Stimulated activated CD4-positive, alpha-beta T cell treated with anti-CD3 and anti-CD28 coated beads, TNF-alpha, amount 100 ng/mL, for 1 hour (primary cell): ENCODE measurements at regions not wholly inside any gene's neighbourhood (a gene's known extent, or its start where the extent isn't known, plus 50 kb on each side); places are given as distances from the start of the nearest gene placed in this dataset.

ENCODE experiments used
- DNase-seq, 3 donors: peaks; one replicate each; pipeline ENCODE4 v3.0.0-alpha.2; 2020; ENCODE audit warnings: low read depth in 3 of 3, low spot score in 1 of 3

- no peak for DNase-seq
Observed at GRCh38 chr22:22042599-22043295, 60.2 kb upstream of the TOP3B start.

GRCh38 chr22:22042009-22042408, 59.4 kb upstream of the TOP3B start:
- DNase-seq, result no peak

GRCh38 chr22:22040908-22041307, 58.3 kb upstream of the TOP3B start:
- no peak for DNase-seq

- no peak for DNase-seq
Observed at GRCh38 chr22:22040472-22040871, 57.9 kb upstream of the TOP3B start.

GRCh38 chr22:22039286-22040074, 56.9 kb upstream of the TOP3B start:
- DNase-seq, result no peak

- DNase-seq, result no peak
Observed at GRCh38 chr22:22038178-22038880, 55.7 kb upstream of the TOP3B start.

- DNase-seq, result no peak
Observed at GRCh38 chr22:22037740-22038139, 55.2 kb upstream of the TOP3B start.

- DNase-seq, result no peak
Observed at GRCh38 chr22:22037229-22037628, 54.6 kb upstream of the TOP3B start.

GRCh38 chr22:22036588-22036987, 54.0 kb upstream of the TOP3B start:
- DNase-seq, result no peak

GRCh38 chr22:22035771-22036314, 53.3 kb upstream of the TOP3B start:
- DNase-seq, result no peak

- no peak for DNase-seq
Observed at GRCh38 chr22:22035203-22035602, 52.6 kb upstream of the TOP3B start.

- DNase-seq, result no peak
Observed at GRCh38 chr22:22034469-22035132, 52.0 kb upstream of the TOP3B start.

GRCh38 chr22:22033803-22034468, 51.3 kb upstream of the TOP3B start:
- no peak for DNase-seq

GRCh38 chr22:22032906-22033802, 50.6 kb upstream of the TOP3B start:
- no peak for DNase-seq

- DNase-seq, result no peak
Observed at GRCh38 chr22:22032099-22032905, 49.7 kb upstream of the TOP3B start.
